ENCODE measurements at regions not wholly inside any gene's neighbourhood (a gene's known extent, or its start where the extent isn't known, plus 50 kb on each side); places are given as distances from the start of the nearest gene placed in this dataset.
"Not testable (repeated sequence)": the region's sequence is repeated elsewhere in the genome, so short reads cannot be mapped to it uniquely, and the experiment has no call there.

DNA sequence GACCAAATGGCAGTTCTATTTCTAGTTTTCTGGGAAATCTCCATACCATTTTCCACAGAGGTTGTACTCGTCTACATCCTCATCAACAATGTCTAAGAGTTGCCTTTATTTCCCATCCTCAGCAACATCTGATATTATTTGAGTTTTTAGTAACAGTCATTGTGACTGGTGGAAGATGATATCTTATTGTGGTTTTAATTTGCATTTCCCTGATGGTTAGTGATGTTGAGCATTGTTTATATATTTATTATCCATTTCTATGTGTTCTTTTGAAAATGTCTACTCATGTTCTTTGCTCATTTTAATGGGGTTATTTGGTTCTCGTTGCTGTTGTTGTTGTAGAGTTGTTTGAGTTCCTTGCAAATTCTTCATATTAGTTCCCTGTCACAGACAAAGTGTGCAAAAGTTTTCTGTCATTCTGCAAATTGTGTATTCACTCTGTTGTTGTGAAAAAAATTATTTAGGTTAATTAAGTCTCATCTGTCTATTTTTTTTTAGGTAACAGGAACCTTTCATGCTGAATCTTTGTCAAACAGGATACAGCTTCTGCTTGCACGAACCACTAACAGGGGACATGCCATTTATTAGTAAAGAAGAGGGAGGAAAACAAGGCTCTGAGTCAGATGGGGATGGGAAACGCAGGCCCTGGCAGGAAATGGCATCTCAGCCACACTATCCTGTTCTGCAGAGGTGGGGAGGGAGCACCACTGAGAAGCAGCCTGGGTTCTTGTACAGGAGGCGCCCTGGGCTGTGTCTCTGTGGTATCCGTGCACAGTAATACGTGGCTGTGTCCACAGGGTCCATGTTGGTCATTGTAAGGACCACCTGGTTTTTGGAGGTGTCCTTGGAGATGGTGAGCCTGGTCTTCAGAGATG, 1196.7 kb downstream of the TMEM121 start:
- not testable (repeated sequence) for H4K8ac ChIP-seq (ENCODE audit: low read depth, low read length); H3K4me2 ChIP-seq (ENCODE audit: low read length); H3K9ac ChIP-seq (ENCODE audit: low read length); H2AK5ac ChIP-seq (ENCODE audit: low read length); H3K4me3 ChIP-seq (ENCODE audit: low read depth, low read length); H4K91ac ChIP-seq (ENCODE audit: low read depth, low read length); H3K4me1 ChIP-seq (ENCODE audit: control insufficient read depth in 1 of 2, insufficient read depth in 2 of 2, low read length in 2 of 2); H3K79me2 ChIP-seq (ENCODE audit: control insufficient read depth, insufficient read depth, low read length, poor library complexity); H2BK5ac ChIP-seq (ENCODE audit: low read depth, low read length, poor library complexity); H3K18ac ChIP-seq (ENCODE audit: low read length); DNase-seq; H2AFZ ChIP-seq (ENCODE audit: insufficient read depth, low read length, poor library complexity); H3K27me3 ChIP-seq (ENCODE audit: insufficient read depth, low read length); H3K14ac ChIP-seq (ENCODE audit: low read length); H3K27ac ChIP-seq (ENCODE audit: low read depth, low read length); H3K79me1 ChIP-seq (ENCODE audit: low read length); H3K9me3 ChIP-seq (ENCODE audit: insufficient read depth, low read depth, low read length); H3K23ac ChIP-seq (ENCODE audit: low read length); H2BK12ac ChIP-seq (ENCODE audit: low read length); H3K36me3 ChIP-seq (ENCODE audit: control insufficient read depth in 1 of 2, insufficient read depth in 2 of 2, low read length in 2 of 2); H3K4ac ChIP-seq (ENCODE audit: low read depth, low read length); H4K12ac ChIP-seq (ENCODE audit: low read depth, low read length); H2BK120ac ChIP-seq (ENCODE audit: insufficient read depth, low read length, poor library complexity)
- no CpG with 5 or more reads among the region's 7 CpGs for WGBS (ENCODE audit: extremely low coverage, insufficient coverage, insufficient read length)

DNA sequence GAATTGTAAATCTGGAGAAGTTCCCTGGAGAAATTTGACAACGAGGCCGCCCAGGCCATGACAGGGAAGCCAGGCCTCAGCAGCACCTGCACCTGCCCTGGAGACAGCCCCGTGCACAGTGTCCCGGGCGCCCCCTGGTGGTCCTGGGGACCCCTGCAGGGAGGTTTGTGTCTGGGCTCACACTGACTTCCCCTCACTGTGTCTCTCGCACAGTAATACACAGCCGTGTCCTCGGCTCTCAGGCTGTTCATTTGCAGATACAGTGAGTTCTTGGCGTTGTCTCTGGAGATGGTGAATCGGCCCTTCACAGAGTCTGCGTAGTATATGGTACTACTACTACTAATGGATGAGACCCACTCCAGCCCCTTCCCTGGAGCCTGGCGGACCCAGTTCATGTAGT, 1201.6 kb downstream of the TMEM121 start:
- no CpG with 5 or more reads among the region's 12 CpGs for WGBS (ENCODE audit: extremely low coverage, insufficient coverage, insufficient read length)
- H4K12ac ChIP-seq (ENCODE audit: low read depth, low read length); H3K4me1 ChIP-seq (ENCODE audit: control insufficient read depth in 1 of 2, insufficient read depth in 2 of 2, low read length in 2 of 2); H2BK120ac ChIP-seq (ENCODE audit: insufficient read depth, low read length, poor library complexity); H4K8ac ChIP-seq (ENCODE audit: low read depth, low read length); H3K27ac ChIP-seq (ENCODE audit: low read depth, low read length); H3K9me3 ChIP-seq (ENCODE audit: insufficient read depth, low read depth, low read length); H3K9ac ChIP-seq (ENCODE audit: low read length); H2BK5ac ChIP-seq (ENCODE audit: low read depth, low read length, poor library complexity); H4K91ac ChIP-seq (ENCODE audit: low read depth, low read length); H2AK5ac ChIP-seq (ENCODE audit: low read length); H2BK12ac ChIP-seq (ENCODE audit: low read length); H3K4me3 ChIP-seq (ENCODE audit: low read depth, low read length); H3K79me1 ChIP-seq (ENCODE audit: low read length); DNase-seq; H2AFZ ChIP-seq (ENCODE audit: insufficient read depth, low read length, poor library complexity); H3K36me3 ChIP-seq (ENCODE audit: control insufficient read depth in 1 of 2, insufficient read depth in 2 of 2, low read length in 2 of 2); H3K4ac ChIP-seq (ENCODE audit: low read depth, low read length); H3K79me2 ChIP-seq (ENCODE audit: control insufficient read depth, insufficient read depth, low read length, poor library complexity); H3K4me2 ChIP-seq (ENCODE audit: low read length); H3K18ac ChIP-seq (ENCODE audit: low read length); H3K14ac ChIP-seq (ENCODE audit: low read length); H3K27me3 ChIP-seq (ENCODE audit: insufficient read depth, low read length); H3K23ac ChIP-seq (ENCODE audit: low read length): not testable (repeated sequence)

DNA sequence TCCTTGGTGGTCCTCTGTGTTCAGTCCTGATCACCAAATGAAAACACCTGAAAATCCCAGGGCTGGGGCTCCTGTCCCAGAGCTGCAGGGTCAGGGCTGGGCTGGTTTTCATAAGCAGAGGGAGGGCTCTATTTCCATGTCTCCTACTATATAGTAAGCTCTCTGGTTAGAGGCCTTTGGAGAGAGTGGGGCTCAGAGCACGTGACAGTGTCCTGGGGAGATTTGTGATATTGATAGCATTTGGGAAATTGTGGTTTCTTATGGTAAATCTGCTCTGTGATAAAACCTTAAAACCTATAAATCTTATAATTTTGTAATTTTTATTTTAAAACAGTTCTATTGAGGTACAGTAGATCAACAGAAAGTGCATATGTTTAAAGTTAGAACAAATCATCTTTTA, 1202.2 kb downstream of the TMEM121 start:
- H3K4ac ChIP-seq (ENCODE audit: low read depth, low read length), result no peak overlapping the region
- no peak overlapping the region for H4K12ac ChIP-seq (ENCODE audit: low read depth, low read length)
- H4K91ac ChIP-seq (ENCODE audit: low read depth, low read length), result no peak overlapping the region
- H3K18ac ChIP-seq (ENCODE audit: low read length), result no peak overlapping the region
- H3K14ac ChIP-seq (ENCODE audit: low read length), result no peak overlapping the region
- H3K79me1 ChIP-seq (ENCODE audit: low read length), result no peaks in the 10 kb centered on the region
- H3K36me3 ChIP-seq (ENCODE audit: control insufficient read depth in 1 of 2, insufficient read depth in 2 of 2, low read length in 2 of 2), result no peaks in the 10 kb centered on the region
- no peaks in the 10 kb centered on the region for H3K79me2 ChIP-seq (ENCODE audit: control insufficient read depth, insufficient read depth, low read length, poor library complexity)
- no peak overlapping the region for H2BK120ac ChIP-seq (ENCODE audit: insufficient read depth, low read length, poor library complexity)
- H2AK5ac ChIP-seq (ENCODE audit: low read length), result no peak overlapping the region
- H2BK12ac ChIP-seq (ENCODE audit: low read length), result no peak overlapping the region
- WGBS (ENCODE audit: extremely low coverage, insufficient coverage, insufficient read length), result no CpG with 5 or more reads among the region's 1 CpG
- H3K23ac ChIP-seq (ENCODE audit: low read length), result no peak overlapping the region
- H2AFZ ChIP-seq (ENCODE audit: insufficient read depth, low read length, poor library complexity), result no peak overlapping the region
- H3K4me1 ChIP-seq (ENCODE audit: control insufficient read depth in 1 of 2, insufficient read depth in 2 of 2, low read length in 2 of 2), result no peaks in the 10 kb centered on the region
- DNase-seq, result no peak
- no peaks in the 10 kb centered on the region for H3K27me3 ChIP-seq (ENCODE audit: insufficient read depth, low read length)
- H4K8ac ChIP-seq (ENCODE audit: low read depth, low read length), result no peak overlapping the region
- H3K4me3 ChIP-seq (ENCODE audit: low read depth, low read length), result no peak overlapping the region
- no peak overlapping the region for H3K4me2 ChIP-seq (ENCODE audit: low read length)
- H3K9ac ChIP-seq (ENCODE audit: low read length), result no peak overlapping the region
- peaks cover 4% of the 10 kb centered on the region for H3K9me3 ChIP-seq (ENCODE audit: insufficient read depth, low read depth, low read length)
- H3K27ac ChIP-seq (ENCODE audit: low read depth, low read length), result no peak overlapping the region
- H2BK5ac ChIP-seq (ENCODE audit: low read depth, low read length, poor library complexity), result no peak overlapping the region

DNA sequence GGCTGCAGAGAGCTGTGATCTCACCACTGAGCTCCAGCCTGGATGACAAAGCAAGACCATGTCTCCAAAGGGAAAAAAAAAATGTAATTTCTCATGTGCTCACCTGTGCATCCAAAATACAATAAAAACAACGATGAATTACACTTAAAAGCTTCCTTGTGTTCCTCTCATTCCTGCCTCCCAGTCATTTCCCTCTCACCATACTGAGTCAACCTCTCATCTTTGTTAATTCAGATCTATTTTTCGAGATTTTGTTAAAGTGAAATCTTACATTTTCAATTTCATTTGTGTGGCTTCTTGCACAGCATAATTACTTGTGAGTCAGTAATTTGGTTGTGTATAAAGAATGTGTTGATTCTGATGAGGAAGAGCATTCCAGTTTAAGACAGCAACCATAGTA, 1203.2 kb downstream of the TMEM121 start:
- Histone ChIP-seq H3K79me1 (ENCODE audit: low read length) (no peaks in the 10 kb centered on the region), H3K4me1 (ENCODE audit: control insufficient read depth in 1 of 2, insufficient read depth in 2 of 2, low read length in 2 of 2) (no peaks in the 10 kb centered on the region), H2AFZ (ENCODE audit: insufficient read depth, low read length, poor library complexity) (no peak overlapping the region), H3K4me3 (ENCODE audit: low read depth, low read length) (no peak overlapping the region), H3K36me3 (ENCODE audit: control insufficient read depth in 1 of 2, insufficient read depth in 2 of 2, low read length in 2 of 2) (no peaks in the 10 kb centered on the region), H3K9me3 (ENCODE audit: insufficient read depth, low read depth, low read length) (peaks cover 4% of the 10 kb centered on the region), H3K18ac (ENCODE audit: low read length) (no peak overlapping the region), H3K27ac (ENCODE audit: low read depth, low read length) (no peak overlapping the region), H4K91ac (ENCODE audit: low read depth, low read length) (no peak overlapping the region), H3K4me2 (ENCODE audit: low read length) (no peak overlapping the region), H2AK5ac (ENCODE audit: low read length) (no peak overlapping the region), H3K27me3 (ENCODE audit: insufficient read depth, low read length) (no peaks in the 10 kb centered on the region), H3K14ac (ENCODE audit: low read length) (no peak overlapping the region), H2BK120ac (ENCODE audit: insufficient read depth, low read length, poor library complexity) (no peak overlapping the region), H4K12ac (ENCODE audit: low read depth, low read length) (no peak overlapping the region), H3K79me2 (ENCODE audit: control insufficient read depth, insufficient read depth, low read length, poor library complexity) (no peaks in the 10 kb centered on the region), H4K8ac (ENCODE audit: low read depth, low read length) (no peak overlapping the region), H3K4ac (ENCODE audit: low read depth, low read length) (no peak overlapping the region), H3K23ac (ENCODE audit: low read length) (no peak overlapping the region), H3K9ac (ENCODE audit: low read length) (no peak overlapping the region), H2BK5ac (ENCODE audit: low read depth, low read length, poor library complexity) (no peak overlapping the region), H2BK12ac (ENCODE audit: low read length) (no peak overlapping the region)
- WGBS (ENCODE audit: extremely low coverage, insufficient coverage, insufficient read length), result no CpG with 5 or more reads among the region's 2 CpGs
- no peak for DNase-seq
